PC-9 (cell line): ENCODE measurements at regions not wholly inside any gene's neighbourhood (a gene's known extent, or its start where the extent isn't known, plus 50 kb on each side); places are given as distances from the start of the nearest gene placed in this dataset.

Experiments
- BruUV-seq: library from RNA; stranded (reverse); fragments of 400-500 nt; replicated peaks from 2 replicates; lab custom pipeline; 2021; lab: Mats Ljungman, UMichigan
- CTCF ChIA-PET: fragments of 300-600 bp; sonication (Branson Sonifier 250); formaldehyde crosslinking; loops from one replicate; lab custom pipeline; 2022; ENCODE audit warnings: antibody characterized with exemption; lab: Charles Lee
- POLR2A ChIA-PET: fragments of 300-600 bp; sonication (Branson Sonifier 250); formaldehyde crosslinking; loops from one replicate; lab custom pipeline; 2022; ENCODE audit warnings: antibody characterized with exemption; ENCODE audit not compliant: unreplicated experiment; lab: Charles Lee
- DNase-seq, 2 experiments: peaks; one replicate each; pipeline versions ENCODE4 v3.0.0 to v3.0.0-alpha.2; 2015 to 2022; ENCODE audit warnings: mixed read lengths in 1 of 2
- H2AFZ ChIP-seq: fragments of 200-600 bp; sonication (generic); 2 replicates; pipeline ENCODE4 v1.8.1; 2017; ENCODE audit warnings: antibody characterized with exemption
- H3F3A ChIP-seq: fragments of 200-600 bp; sonication (generic); 2 replicates; pipeline ENCODE4 v1.8.1; 2017; ENCODE audit warnings: antibody characterized with exemption, mild to moderate bottlenecking, low read depth; ENCODE audit not compliant: insufficient read depth
- H3K27ac ChIP-seq: fragments of 200-600 bp; sonication (generic); 2 replicates; pipeline ENCODE4 v1.6.1; 2016; ENCODE audit warnings: mixed run types
- H3K27me3 ChIP-seq: fragments of 200-600 bp; sonication (generic); 2 replicates; pipeline ENCODE4 v1.6.1; 2016; ENCODE audit warnings: low read depth, mixed run types; ENCODE audit not compliant: insufficient read depth
- H3K36me3 ChIP-seq: fragments of 200-600 bp; sonication (generic); 2 replicates; pipeline ENCODE4 v1.6.1; 2016; ENCODE audit warnings: low read depth, mixed run types
- H3K4me1 ChIP-seq: fragments of 200-600 bp; sonication (generic); replicated peaks from 2 replicates; pipeline ENCODE4 v1.6.1; 2016; ENCODE audit warnings: mixed run types; ENCODE audit not compliant: insufficient read depth
- H3K4me2 ChIP-seq: fragments of 200-600 bp; sonication (generic); 2 replicates; pipeline ENCODE4 v1.6.1; 2017; ENCODE audit warnings: mixed run types
- H3K4me3 ChIP-seq: fragments of 200-600 bp; sonication (generic); 2 replicates; pipeline ENCODE4 v1.6.1; 2016; ENCODE audit warnings: mixed run types
- H3K79me2 ChIP-seq: fragments of 200-600 bp; sonication (generic); 2 replicates; pipeline ENCODE4 v1.6.1; 2017; ENCODE audit warnings: low read depth, mixed run types
- H3K9me2 ChIP-seq: fragments of 200-600 bp; sonication (generic); 2 replicates; pipeline ENCODE4 v1.8.1; 2017; ENCODE audit warnings: mild to moderate bottlenecking; ENCODE audit not compliant: insufficient read depth
- H3K9me3 ChIP-seq: fragments of 200-600 bp; sonication (generic); 2 replicates; pipeline ENCODE4 v1.8.1; 2016; ENCODE audit warnings: low read depth; ENCODE audit not compliant: insufficient read depth
- H4K20me1 ChIP-seq: fragments of 200-600 bp; sonication (generic); 2 replicates; pipeline ENCODE4 v1.8.1; 2017; ENCODE audit not compliant: insufficient read depth
- EZH2 ChIP-seq: fragments of 200-600 bp; sonication (generic); IDR thresholded peaks from 2 replicates; pipeline ENCODE4 v1.8.0; 2017; ENCODE audit warnings: antibody characterized with exemption, low read depth
- intact Hi-C: fragments of 100-400 bp; cut with micrococcal nuclease; formaldehyde crosslinking; loops from one replicate; pipeline ENCODE4 v1.10.0; 2022; ENCODE audit not compliant: unreplicated experiment
- TF ChIP-seq, protein P1 (sequence below): fragments of 200-600 bp; sonication (generic); conservative IDR thresholded peaks from 2 replicates; pipeline ENCODE4 v1.6.1; 2017; ENCODE audit warnings: mixed run types, antibody characterized with exemption, mild to moderate bottlenecking, moderate library complexity

DNA sequence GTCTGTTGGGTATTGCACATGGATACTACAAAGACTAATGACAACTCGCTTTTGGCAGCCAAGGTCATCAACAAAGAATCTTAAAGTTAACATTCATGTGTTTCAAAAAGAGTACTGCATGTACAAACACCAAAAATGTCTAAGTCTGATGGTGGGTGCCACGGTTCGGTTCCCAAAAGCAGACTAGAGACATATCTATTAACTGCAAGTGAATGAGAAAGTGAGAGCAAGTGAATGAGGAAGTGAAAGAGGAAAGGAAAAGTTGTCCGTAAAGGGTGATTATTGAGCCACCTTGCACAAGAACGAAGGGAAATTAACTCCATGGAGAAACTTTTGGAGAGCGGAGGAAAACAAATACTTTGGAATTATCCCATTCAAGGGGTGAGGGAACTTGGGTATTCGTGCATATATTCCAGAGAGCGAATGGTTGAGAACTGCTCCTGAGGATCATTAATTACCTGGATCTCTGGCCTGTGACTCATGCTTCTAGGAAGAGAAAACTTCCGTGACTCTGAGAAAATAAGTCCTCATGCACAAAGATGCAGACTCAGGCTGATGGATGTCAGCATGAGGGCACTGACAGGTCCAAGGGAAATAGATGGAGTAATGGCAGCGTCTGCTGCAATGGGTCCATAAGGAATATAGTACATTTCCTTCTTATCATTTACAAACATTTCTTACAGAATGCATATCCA, 336.5 kb upstream of the TGFBR2 start:
- CTCF ChIA-PET = no interaction called here
- Histone ChIP-seq H3K4me1 (no peaks in the 10 kb centered on the region), H2AFZ (no peak overlapping the region), H3K79me2 (no peaks in the 10 kb centered on the region), H3F3A (no peaks in the 10 kb centered on the region), H4K20me1 (no peaks in the 10 kb centered on the region), H3K27me3 (no peaks in the 10 kb centered on the region), H3K9me3 (no peaks in the 10 kb centered on the region), H3K36me3 (no peaks in the 10 kb centered on the region), H3K27ac (no peak overlapping the region), H3K4me3 (no peak overlapping the region), H3K9me2 (no peaks in the 10 kb centered on the region), H3K4me2 (no peak overlapping the region)
- POLR2A ChIA-PET = no interaction called here
- BruUV-seq = no TSS peak
- intact Hi-C loops = no loop called here
- TF ChIP-seq EZH2 = no peak
- TF ChIP-seq, protein P1, sequence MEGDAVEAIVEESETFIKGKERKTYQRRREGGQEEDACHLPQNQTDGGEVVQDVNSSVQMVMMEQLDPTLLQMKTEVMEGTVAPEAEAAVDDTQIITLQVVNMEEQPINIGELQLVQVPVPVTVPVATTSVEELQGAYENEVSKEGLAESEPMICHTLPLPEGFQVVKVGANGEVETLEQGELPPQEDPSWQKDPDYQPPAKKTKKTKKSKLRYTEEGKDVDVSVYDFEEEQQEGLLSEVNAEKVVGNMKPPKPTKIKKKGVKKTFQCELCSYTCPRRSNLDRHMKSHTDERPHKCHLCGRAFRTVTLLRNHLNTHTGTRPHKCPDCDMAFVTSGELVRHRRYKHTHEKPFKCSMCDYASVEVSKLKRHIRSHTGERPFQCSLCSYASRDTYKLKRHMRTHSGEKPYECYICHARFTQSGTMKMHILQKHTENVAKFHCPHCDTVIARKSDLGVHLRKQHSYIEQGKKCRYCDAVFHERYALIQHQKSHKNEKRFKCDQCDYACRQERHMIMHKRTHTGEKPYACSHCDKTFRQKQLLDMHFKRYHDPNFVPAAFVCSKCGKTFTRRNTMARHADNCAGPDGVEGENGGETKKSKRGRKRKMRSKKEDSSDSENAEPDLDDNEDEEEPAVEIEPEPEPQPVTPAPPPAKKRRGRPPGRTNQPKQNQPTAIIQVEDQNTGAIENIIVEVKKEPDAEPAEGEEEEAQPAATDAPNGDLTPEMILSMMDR = no peak
- DNase-seq = no peak

DNA sequence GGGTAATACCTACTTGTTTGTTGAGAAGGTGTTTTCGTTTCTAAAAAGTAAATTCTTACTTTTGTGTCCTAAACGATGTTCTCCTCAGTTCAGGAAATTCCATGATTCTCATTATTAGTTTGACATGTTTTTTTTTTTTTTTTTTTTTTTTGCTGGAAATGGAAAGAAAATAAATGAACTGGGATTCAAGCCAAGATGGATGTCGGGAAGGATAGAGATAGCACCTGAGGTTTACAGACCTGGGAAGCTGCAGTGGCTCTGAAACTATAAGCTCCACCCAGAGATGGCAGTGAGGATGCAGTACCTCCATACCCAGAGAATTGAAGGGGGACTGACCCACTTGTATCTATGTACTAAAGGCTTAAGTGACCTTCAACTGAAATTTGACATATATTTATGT, 334.6 kb upstream of the TGFBR2 start:
- no peaks in the 10 kb centered on the region for H3K4me1 ChIP-seq
- ChIA-PET POLR2A (no interaction called here), CTCF (no interaction called here)
- BruUV-seq = no TSS peak
- no peak overlapping the region for H2AFZ ChIP-seq
- TF ChIP-seq, protein P1 = no peak
- TF ChIP-seq EZH2 = no peak
- no peaks in the 10 kb centered on the region for H3K9me3 ChIP-seq
- no peaks in the 10 kb centered on the region for H3K9me2 ChIP-seq
- DNase-seq = no peak
- H3K36me3 ChIP-seq = no peaks in the 10 kb centered on the region
- H3K79me2 ChIP-seq = no peaks in the 10 kb centered on the region
- no peak overlapping the region for H3K4me2 ChIP-seq
- H3K27ac ChIP-seq = no peak overlapping the region
- H3F3A ChIP-seq = no peaks in the 10 kb centered on the region
- intact Hi-C loops = no loop called here
- no peaks in the 10 kb centered on the region for H3K27me3 ChIP-seq
- no peaks in the 10 kb centered on the region for H4K20me1 ChIP-seq
- no peak overlapping the region for H3K4me3 ChIP-seq

DNA sequence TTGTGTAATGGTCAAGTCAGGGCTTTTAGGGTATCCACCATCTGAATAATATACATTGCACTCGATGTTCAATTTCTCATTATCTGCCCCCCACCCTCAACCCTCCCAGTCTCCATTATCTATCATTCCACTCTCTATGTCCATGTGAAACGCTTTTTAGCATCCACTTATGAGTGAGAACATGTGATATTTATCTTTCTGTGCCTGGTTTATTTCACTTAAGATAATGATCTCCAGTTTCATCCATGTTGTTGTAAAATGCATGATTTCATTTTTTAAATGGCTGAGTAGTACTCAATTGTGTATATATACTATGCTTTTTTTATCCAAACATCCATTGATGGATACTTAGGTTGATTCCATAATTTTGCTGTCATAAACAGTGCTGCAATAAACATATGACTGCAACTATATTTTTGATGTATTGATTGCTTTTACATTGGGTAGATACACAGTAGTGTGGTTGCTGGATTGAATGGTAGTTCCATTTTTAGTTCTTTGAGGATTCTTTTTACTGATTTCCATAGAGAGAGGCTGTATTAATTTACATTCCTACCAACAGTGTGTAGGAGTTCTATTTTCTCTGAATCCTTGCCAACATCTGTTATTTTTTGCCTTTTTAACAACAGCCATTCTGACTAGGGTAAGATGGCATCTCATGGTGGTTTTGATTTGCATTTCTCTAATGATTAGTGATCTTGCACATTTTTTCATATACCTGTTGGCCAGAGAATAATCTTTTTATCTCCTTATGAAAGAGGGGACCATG, 332.9 kb upstream of the TGFBR2 start:
- H3F3A ChIP-seq = no peaks in the 10 kb centered on the region
- H3K9me2 ChIP-seq = no peaks in the 10 kb centered on the region
- no peaks in the 10 kb centered on the region for H3K36me3 ChIP-seq
- H2AFZ ChIP-seq = no peak overlapping the region
- no TSS peak for BruUV-seq
- no peaks in the 10 kb centered on the region for H3K9me3 ChIP-seq
- H3K4me1 ChIP-seq = no peaks in the 10 kb centered on the region
- CTCF ChIA-PET = no interaction called here
- no peaks in the 10 kb centered on the region for H3K27me3 ChIP-seq
- no peak overlapping the region for H3K4me2 ChIP-seq
- POLR2A ChIA-PET = interaction anchor here (0.7 kb wide), 1 partner anchor 226 kb away, joined by 4 read pairs; no protein-coding TSS in a partner anchor
- no peaks in the 10 kb centered on the region for H4K20me1 ChIP-seq
- H3K4me3 ChIP-seq = no peak overlapping the region
- no peak for TF ChIP-seq EZH2
- TF ChIP-seq, protein P1 = no peak
- no peaks in the 10 kb centered on the region for H3K79me2 ChIP-seq
- H3K27ac ChIP-seq = no peak overlapping the region
- DNase-seq = no peak
- intact Hi-C loops = no loop called here
